ENCODE measurements at regions not wholly inside any gene's neighbourhood (a gene's known extent, or its start where the extent isn't known, plus 50 kb on each side); places are given as distances from the start of the nearest gene placed in this dataset.

GRCh38 chr22:27378995-27379394 lies 422.6 kb downstream of the MN1 start:
- no peak overlapping the region for H3K27ac ChIP-seq (ENCODE audit: low read depth in 1 of 2, low read length in 1 of 2)
- no peaks in the 10 kb centered on the region for H3K9me3 ChIP-seq (ENCODE audit: control insufficient read depth in 2 of 2, insufficient read depth in 1 of 2, low read length in 1 of 2)
- 82% methylated on average over 4 of the region's 4 CpGs for WGBS
- H3K36me3 ChIP-seq (ENCODE audit: control insufficient read depth in 2 of 2, insufficient read depth in 2 of 2, low read length in 1 of 2), result no peaks in the 10 kb centered on the region
- H3K27me3 ChIP-seq (ENCODE audit: control insufficient read depth in 2 of 2, insufficient read depth in 1 of 2, low read length in 1 of 2), result no peaks in the 10 kb centered on the region
- no peak for DNase-seq (ENCODE audit: low read depth in 6 of 9, low spot score in 9 of 9)
- no peaks in the 10 kb centered on the region for H3K4me1 ChIP-seq (ENCODE audit: control insufficient read depth in 2 of 2, insufficient read depth in 2 of 2, low read length in 2 of 2)
- H3K4me3 ChIP-seq (ENCODE audit: low read length in 2 of 2), result no peak overlapping the region

GRCh38 chr22:27380855-27381254 lies 420.7 kb downstream of the MN1 start:
- no peak for DNase-seq (ENCODE audit: low read depth in 6 of 9, low spot score in 9 of 9)
- H3K27ac ChIP-seq (ENCODE audit: low read depth in 1 of 2, low read length in 1 of 2), result no peak overlapping the region
- WGBS, result 97% methylated on average over 16 of the region's 16 CpGs
- H3K27me3 ChIP-seq (ENCODE audit: control insufficient read depth in 2 of 2, insufficient read depth in 1 of 2, low read length in 1 of 2), result no peaks in the 10 kb centered on the region
- no peaks in the 10 kb centered on the region for H3K4me1 ChIP-seq (ENCODE audit: control insufficient read depth in 2 of 2, insufficient read depth in 2 of 2, low read length in 2 of 2)
- no peak overlapping the region for H3K4me3 ChIP-seq (ENCODE audit: low read length in 2 of 2)
- no peaks in the 10 kb centered on the region for H3K36me3 ChIP-seq (ENCODE audit: control insufficient read depth in 2 of 2, insufficient read depth in 2 of 2, low read length in 1 of 2)
- no peaks in the 10 kb centered on the region for H3K9me3 ChIP-seq (ENCODE audit: control insufficient read depth in 2 of 2, insufficient read depth in 1 of 2, low read length in 1 of 2)

- 53% methylated on average over 4 of the region's 4 CpGs for WGBS
- Histone ChIP-seq H3K36me3 (ENCODE audit: control insufficient read depth in 2 of 2, insufficient read depth in 2 of 2, low read length in 1 of 2) (no peaks in the 10 kb centered on the region), H3K27ac (ENCODE audit: low read depth in 1 of 2, low read length in 1 of 2) (no peak overlapping the region), H3K4me3 (ENCODE audit: low read length in 2 of 2) (no peak overlapping the region), H3K4me1 (ENCODE audit: control insufficient read depth in 2 of 2, insufficient read depth in 2 of 2, low read length in 2 of 2) (no peaks in the 10 kb centered on the region), H3K9me3 (ENCODE audit: control insufficient read depth in 2 of 2, insufficient read depth in 1 of 2, low read length in 1 of 2) (no peaks in the 10 kb centered on the region), H3K27me3 (ENCODE audit: control insufficient read depth in 2 of 2, insufficient read depth in 1 of 2, low read length in 1 of 2) (no peaks in the 10 kb centered on the region)
- DNase-seq (ENCODE audit: low read depth in 6 of 9, low spot score in 9 of 9), result no peak
Measured at GRCh38 chr22:27381552-27381951, 420.0 kb downstream of the MN1 start.

DNA sequence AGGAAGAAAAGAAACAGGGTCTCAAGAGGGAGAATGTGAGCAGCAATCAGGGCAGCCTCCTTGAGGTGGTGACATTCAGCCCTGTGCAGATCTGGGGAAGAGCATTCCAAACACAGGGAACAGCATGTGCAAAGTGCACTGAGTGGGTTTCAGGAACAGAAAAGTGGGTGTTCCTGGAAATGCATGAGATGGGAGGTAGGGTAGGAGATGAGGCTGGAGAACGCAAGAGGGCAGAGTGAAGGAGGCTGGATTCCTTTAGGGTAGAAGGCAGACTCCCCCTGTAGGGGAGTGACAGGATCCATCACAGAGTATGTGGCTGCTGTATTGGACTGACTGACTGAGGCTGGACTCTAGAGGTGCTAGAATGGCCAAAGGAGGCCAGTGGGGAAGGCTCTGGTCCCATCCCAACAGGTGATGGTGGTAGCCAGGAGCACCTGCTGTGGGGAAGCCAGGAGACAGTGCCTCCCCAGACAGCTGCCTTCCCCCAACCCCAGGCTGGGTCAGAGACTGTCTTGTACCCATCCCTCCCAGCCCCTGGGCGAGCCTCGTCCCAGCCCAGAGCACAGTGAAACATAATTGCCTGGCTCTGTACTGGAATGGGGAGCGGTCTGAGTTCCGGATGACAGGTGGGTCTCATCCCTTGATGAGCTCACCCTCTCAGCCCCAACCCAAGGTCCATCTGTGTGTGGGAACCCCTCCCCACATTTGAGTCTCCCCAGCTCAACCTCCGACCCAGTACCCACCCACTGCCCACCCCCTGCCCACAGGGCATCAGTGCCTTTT lies 419.4 kb downstream of the MN1 start:
- no peak overlapping the region for H3K4me3 ChIP-seq (ENCODE audit: low read length in 2 of 2)
- H3K36me3 ChIP-seq (ENCODE audit: control insufficient read depth in 2 of 2, insufficient read depth in 2 of 2, low read length in 1 of 2), result no peaks in the 10 kb centered on the region
- DNase-seq (ENCODE audit: low read depth in 6 of 9, low spot score in 9 of 9), result no peak
- H3K27ac ChIP-seq (ENCODE audit: low read depth in 1 of 2, low read length in 1 of 2), result no peak overlapping the region
- no peaks in the 10 kb centered on the region for H3K27me3 ChIP-seq (ENCODE audit: control insufficient read depth in 2 of 2, insufficient read depth in 1 of 2, low read length in 1 of 2)
- H3K9me3 ChIP-seq (ENCODE audit: control insufficient read depth in 2 of 2, insufficient read depth in 1 of 2, low read length in 1 of 2), result no peaks in the 10 kb centered on the region
- WGBS, result 84% methylated on average over 6 of the region's 6 CpGs
- no peaks in the 10 kb centered on the region for H3K4me1 ChIP-seq (ENCODE audit: control insufficient read depth in 2 of 2, insufficient read depth in 2 of 2, low read length in 2 of 2)

DNA sequence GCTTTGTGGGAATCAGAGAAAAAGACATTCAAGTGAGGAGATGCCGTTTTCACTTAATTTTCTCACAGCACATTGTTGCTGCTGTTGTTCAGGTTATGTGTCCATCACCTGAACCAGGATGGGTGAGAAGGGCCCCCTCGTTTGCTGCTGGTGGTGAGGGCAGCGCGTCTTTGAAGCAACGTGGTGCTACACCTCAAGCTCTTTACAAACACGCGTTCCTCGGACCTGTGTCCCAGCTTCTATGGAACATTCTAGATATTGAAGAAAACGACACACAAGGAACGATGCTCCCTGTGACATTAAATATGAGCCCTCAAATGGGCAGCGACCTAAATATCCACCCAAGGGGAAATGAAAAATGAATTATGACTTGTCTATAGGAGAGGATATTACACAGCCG lies 418.6 kb downstream of the MN1 start:
- no peaks in the 10 kb centered on the region for H3K36me3 ChIP-seq (ENCODE audit: control insufficient read depth in 2 of 2, insufficient read depth in 2 of 2, low read length in 1 of 2)
- no peak overlapping the region for H3K27ac ChIP-seq (ENCODE audit: low read depth in 1 of 2, low read length in 1 of 2)
- no peak for DNase-seq (ENCODE audit: low read depth in 6 of 9, low spot score in 9 of 9)
- H3K9me3 ChIP-seq (ENCODE audit: control insufficient read depth in 2 of 2, insufficient read depth in 1 of 2, low read length in 1 of 2), result no peaks in the 10 kb centered on the region
- no peak overlapping the region for H3K4me3 ChIP-seq (ENCODE audit: low read length in 2 of 2)
- H3K4me1 ChIP-seq (ENCODE audit: control insufficient read depth in 2 of 2, insufficient read depth in 2 of 2, low read length in 2 of 2), result no peaks in the 10 kb centered on the region
- no peaks in the 10 kb centered on the region for H3K27me3 ChIP-seq (ENCODE audit: control insufficient read depth in 2 of 2, insufficient read depth in 1 of 2, low read length in 1 of 2)
- 80% methylated on average over 12 of the region's 12 CpGs for WGBS

DNA sequence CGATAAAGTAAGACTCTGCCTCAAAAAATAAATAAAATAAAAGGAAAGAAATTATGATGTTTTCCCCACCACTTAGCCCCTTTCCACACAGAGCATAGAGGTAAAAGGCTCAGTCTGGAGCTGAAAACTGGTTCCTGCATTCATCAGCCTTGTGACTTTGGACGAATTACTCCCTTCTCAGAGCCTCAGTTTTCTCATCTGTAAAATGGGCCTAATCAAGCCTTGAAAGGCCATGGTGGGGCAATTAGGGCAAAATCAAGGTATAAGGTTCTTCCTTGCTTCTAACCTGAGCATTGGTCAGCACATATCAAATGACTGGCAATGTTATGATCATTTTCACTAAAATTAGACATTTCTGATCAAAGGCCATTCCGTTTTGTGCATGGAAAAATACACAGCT lies 417.7 kb downstream of the MN1 start:
- Histone ChIP-seq H3K27ac (ENCODE audit: low read depth in 1 of 2, low read length in 1 of 2) (no peak overlapping the region), H3K4me1 (ENCODE audit: control insufficient read depth in 2 of 2, insufficient read depth in 2 of 2, low read length in 2 of 2) (peaks cover 0 to 3% of the 10 kb centered on the region in 2 donors), H3K27me3 (ENCODE audit: control insufficient read depth in 2 of 2, insufficient read depth in 1 of 2, low read length in 1 of 2) (no peaks in the 10 kb centered on the region), H3K36me3 (ENCODE audit: control insufficient read depth in 2 of 2, insufficient read depth in 2 of 2, low read length in 1 of 2) (no peaks in the 10 kb centered on the region), H3K9me3 (ENCODE audit: control insufficient read depth in 2 of 2, insufficient read depth in 1 of 2, low read length in 1 of 2) (no peaks in the 10 kb centered on the region), H3K4me3 (ENCODE audit: low read length in 2 of 2) (no peak overlapping the region)
- WGBS, result 95% methylated on average over 3 of the region's 3 CpGs
- DNase-seq (ENCODE audit: low read depth in 6 of 9, low spot score in 9 of 9), result no peak

DNA sequence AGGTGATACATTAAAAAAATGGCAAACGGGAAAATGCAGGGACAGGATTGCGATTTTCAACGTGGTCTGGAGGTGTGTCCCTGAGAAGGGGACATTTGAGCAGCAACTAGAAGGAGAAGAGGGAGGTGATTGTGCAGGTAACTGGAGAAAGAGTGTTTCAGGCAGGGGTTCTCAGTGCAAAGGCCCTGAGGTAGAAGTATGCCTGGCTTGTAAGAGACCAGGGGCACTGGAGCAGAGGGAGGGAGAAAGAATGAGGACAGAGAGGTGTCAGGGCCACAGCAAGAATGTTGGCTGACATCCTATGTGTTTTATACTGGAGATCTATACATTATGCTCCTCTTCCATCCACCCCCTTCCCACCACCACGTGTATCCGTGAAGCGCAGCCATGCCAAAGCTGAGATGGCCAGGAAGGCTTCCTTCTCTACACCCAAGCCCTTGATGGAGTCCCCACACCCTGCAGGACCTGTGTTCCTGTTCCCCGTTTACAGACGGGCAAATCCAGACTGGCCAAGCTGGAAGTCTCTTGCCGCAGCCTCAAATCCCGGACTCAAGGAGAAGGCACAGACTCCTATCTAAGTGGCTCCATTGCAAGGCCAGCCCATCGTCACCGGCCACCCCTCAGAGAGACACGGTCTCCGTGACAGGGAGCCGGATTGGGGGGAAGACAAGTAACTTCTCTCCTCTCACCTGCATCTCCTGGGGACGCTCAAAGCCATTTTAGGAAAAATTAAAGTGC lies 416.1 kb downstream of the MN1 start:
- no peak for DNase-seq (ENCODE audit: low read depth in 6 of 9, low spot score in 9 of 9)
- Histone ChIP-seq H3K27ac (ENCODE audit: low read depth in 1 of 2, low read length in 1 of 2) (no peak overlapping the region), H3K9me3 (ENCODE audit: control insufficient read depth in 2 of 2, insufficient read depth in 1 of 2, low read length in 1 of 2) (no peaks in the 10 kb centered on the region), H3K36me3 (ENCODE audit: control insufficient read depth in 2 of 2, insufficient read depth in 2 of 2, low read length in 1 of 2) (no peaks in the 10 kb centered on the region), H3K4me3 (ENCODE audit: low read length in 2 of 2) (no peak overlapping the region), H3K4me1 (ENCODE audit: control insufficient read depth in 2 of 2, insufficient read depth in 2 of 2, low read length in 2 of 2) (peaks cover 0 to 3% of the 10 kb centered on the region in 2 donors), H3K27me3 (ENCODE audit: control insufficient read depth in 2 of 2, insufficient read depth in 1 of 2, low read length in 1 of 2) (no peaks in the 10 kb centered on the region)
- WGBS, result 95% methylated on average over 16 of the region's 16 CpGs

GRCh38 chr22:27386186-27386585 lies 415.4 kb downstream of the MN1 start:
- DNase-seq (ENCODE audit: low read depth in 6 of 9, low spot score in 9 of 9), result no peak
- no peak overlapping the region for H3K27ac ChIP-seq (ENCODE audit: low read depth in 1 of 2, low read length in 1 of 2)
- H3K4me3 ChIP-seq (ENCODE audit: low read length in 2 of 2), result no peak overlapping the region
- no peaks in the 10 kb centered on the region for H3K9me3 ChIP-seq (ENCODE audit: control insufficient read depth in 2 of 2, insufficient read depth in 1 of 2, low read length in 1 of 2)
- WGBS, result 94% methylated on average over 7 of the region's 7 CpGs
- peaks cover 0 to 3% of the 10 kb centered on the region in 2 donors for H3K4me1 ChIP-seq (ENCODE audit: control insufficient read depth in 2 of 2, insufficient read depth in 2 of 2, low read length in 2 of 2)
- no peaks in the 10 kb centered on the region for H3K36me3 ChIP-seq (ENCODE audit: control insufficient read depth in 2 of 2, insufficient read depth in 2 of 2, low read length in 1 of 2)
- H3K27me3 ChIP-seq (ENCODE audit: control insufficient read depth in 2 of 2, insufficient read depth in 1 of 2, low read length in 1 of 2), result no peaks in the 10 kb centered on the region

DNA sequence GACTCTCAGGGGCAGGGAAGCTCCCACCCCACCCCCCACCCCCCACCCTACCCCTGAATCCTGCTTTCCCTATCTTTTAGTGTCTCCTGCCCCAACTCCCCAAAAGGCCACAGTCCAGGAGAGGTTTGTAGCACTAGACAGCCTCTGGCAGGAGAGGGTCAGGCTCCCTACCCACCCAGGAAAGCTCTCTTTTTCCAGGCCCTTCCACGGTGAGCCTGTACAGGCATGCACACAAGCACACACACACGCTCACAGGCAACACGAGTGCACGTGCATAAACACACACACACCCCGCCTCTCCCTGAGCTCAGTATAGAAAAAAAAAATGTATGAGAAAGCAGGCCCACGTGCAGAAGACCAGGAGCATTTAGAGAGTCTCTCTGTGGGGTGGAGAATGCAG lies 414.0 kb downstream of the MN1 start:
- WGBS, result 75% methylated on average over 6 of the region's 6 CpGs
- Histone ChIP-seq H3K4me1 (ENCODE audit: control insufficient read depth in 2 of 2, insufficient read depth in 2 of 2, low read length in 2 of 2) (peaks cover 0 to 3% of the 10 kb centered on the region in 2 donors), H3K4me3 (ENCODE audit: low read length in 2 of 2) (no peak overlapping the region), H3K9me3 (ENCODE audit: control insufficient read depth in 2 of 2, insufficient read depth in 1 of 2, low read length in 1 of 2) (no peaks in the 10 kb centered on the region), H3K27ac (ENCODE audit: low read depth in 1 of 2, low read length in 1 of 2) (no peak overlapping the region), H3K36me3 (ENCODE audit: control insufficient read depth in 2 of 2, insufficient read depth in 2 of 2, low read length in 1 of 2) (no peaks in the 10 kb centered on the region), H3K27me3 (ENCODE audit: control insufficient read depth in 2 of 2, insufficient read depth in 1 of 2, low read length in 1 of 2) (no peaks in the 10 kb centered on the region)
- DNase-seq (ENCODE audit: low read depth in 6 of 9, low spot score in 9 of 9), result no peak
